ENCODE measurements at regions not wholly inside any gene's neighbourhood (a gene's known extent, or its start where the extent isn't known, plus 50 kb on each side); places are given as distances from the start of the nearest gene placed in this dataset.
A peak's percentile ranks its signal among the peaks of the same experiment; 100 is the strongest.

- no peak for DNase-seq
Observed at GRCh38 chr5:82694711-82695285, 382.4 kb downstream of the TMEM167A start.

- DNase-seq, result no peak
Observed at GRCh38 chr5:82692826-82693225, 384.4 kb downstream of the TMEM167A start.

GRCh38 chr5:82684659-82685058 lies 392.5 kb downstream of the TMEM167A start:
- no peak for DNase-seq

- no peak for DNase-seq
Observed at GRCh38 chr5:82684165-82684564, 393.0 kb downstream of the TMEM167A start.

GRCh38 chr5:82679660-82680059 lies 397.5 kb downstream of the TMEM167A start:
- DNase-seq, result no peak

GRCh38 chr5:82676661-82677060 lies 398.5 kb upstream of the RPS23 start:
- DNase-seq, result peak; percentile 13 to 62

GRCh38 chr5:82674671-82675070 lies 396.5 kb upstream of the RPS23 start:
- peak; percentile 24 to 52 for DNase-seq

GRCh38 chr5:82673057-82673809 lies 395.1 kb upstream of the RPS23 start:
- DNase-seq, result no peak

GRCh38 chr5:82670692-82671091 lies 392.5 kb upstream of the RPS23 start:
- no peak for DNase-seq

GRCh38 chr5:82669720-82670119 lies 391.6 kb upstream of the RPS23 start:
- no peak for DNase-seq

- no peak for DNase-seq
Observed at GRCh38 chr5:82666312-82666711, 388.2 kb upstream of the RPS23 start.

GRCh38 chr5:82664732-82665131 lies 386.6 kb upstream of the RPS23 start:
- no peak for DNase-seq

GRCh38 chr5:82663225-82663624 lies 385.1 kb upstream of the RPS23 start:
- DNase-seq, result no peak

GRCh38 chr5:82662340-82662739 lies 384.2 kb upstream of the RPS23 start:
- no peak for DNase-seq

GRCh38 chr5:82661933-82662332 lies 383.8 kb upstream of the RPS23 start:
- DNase-seq, result no peak

- peak; percentile 8 to 18 for DNase-seq
Observed at GRCh38 chr5:82661462-82661861, 383.3 kb upstream of the RPS23 start.

- no peak for DNase-seq
Observed at GRCh38 chr5:82659115-82659514, 381.0 kb upstream of the RPS23 start.

- DNase-seq, result no peak
Observed at GRCh38 chr5:82657033-82657699, 379.0 kb upstream of the RPS23 start.

GRCh38 chr5:82656341-82656761 lies 378.2 kb upstream of the RPS23 start:
- no peak for DNase-seq

- DNase-seq, result no peak
Observed at GRCh38 chr5:82655078-82655477, 376.9 kb upstream of the RPS23 start.

GRCh38 chr5:82649943-82650342 lies 371.8 kb upstream of the RPS23 start:
- no peak for DNase-seq

GRCh38 chr5:82644766-82645165 lies 366.6 kb upstream of the RPS23 start:
- DNase-seq, result no peak

GRCh38 chr5:82644229-82644628 lies 366.1 kb upstream of the RPS23 start:
- DNase-seq, result no peak

- DNase-seq, result no peak
Observed at GRCh38 chr5:82642313-82642712, 364.2 kb upstream of the RPS23 start.
